NCI-H2107 treated with DMSO at 0.1 percent for 48 hours (cell line): ENCODE measurements at regions not wholly inside any gene's neighbourhood (a gene's known extent, or its start where the extent isn't known, plus 50 kb on each side); places are given as distances from the start of the nearest gene placed in this dataset.
"Not testable (repeated sequence)": the region's sequence is repeated elsewhere in the genome, so short reads cannot be mapped to it uniquely, and the experiment has no call there.

Experiments
- DNase-seq: peaks from one replicate; lab custom pipeline; 2025; ENCODE audit not compliant: unreplicated experiment; lab: John Stamatoyannopoulos, UW

- DNase-seq: no peak
Observed at GRCh38 chr7:85356916-85357315, 170.1 kb upstream of the SEMA3D start.

GRCh38 chr7:85343484-85343883 lies 156.6 kb upstream of the SEMA3D start:
- DNase-seq: no peak

- DNase-seq: no peak
Observed at GRCh38 chr7:85342781-85343180, 155.9 kb upstream of the SEMA3D start.

- no peak for DNase-seq
Observed at GRCh38 chr7:85341973-85342372, 155.1 kb upstream of the SEMA3D start.

GRCh38 chr7:85341121-85341520 lies 154.3 kb upstream of the SEMA3D start:
- no peak for DNase-seq

GRCh38 chr7:85336086-85336485 lies 149.2 kb upstream of the SEMA3D start:
- no peak for DNase-seq

GRCh38 chr7:85335113-85335512 lies 148.3 kb upstream of the SEMA3D start:
- DNase-seq: not testable (repeated sequence)

GRCh38 chr7:85328456-85328998 lies 141.7 kb upstream of the SEMA3D start:
- DNase-seq: no peak

- no peak for DNase-seq
Observed at GRCh38 chr7:85324145-85324799, 137.4 kb upstream of the SEMA3D start.

GRCh38 chr7:85322252-85322651 lies 135.4 kb upstream of the SEMA3D start:
- no peak for DNase-seq

GRCh38 chr7:85320699-85321476 lies 134.0 kb upstream of the SEMA3D start:
- DNase-seq: peak; percentile 66

- DNase-seq: no peak
Observed at GRCh38 chr7:85316489-85316888, 129.6 kb upstream of the SEMA3D start.

- DNase-seq: no peak
Observed at GRCh38 chr7:85310301-85310700, 123.4 kb upstream of the SEMA3D start.

GRCh38 chr7:85306115-85306514 lies 119.3 kb upstream of the SEMA3D start:
- DNase-seq: no peak

GRCh38 chr7:85294176-85294575 lies 107.3 kb upstream of the SEMA3D start:
- no peak for DNase-seq

- DNase-seq: no peak
Observed at GRCh38 chr7:85292908-85293576, 106.2 kb upstream of the SEMA3D start.

- no peak for DNase-seq
Observed at GRCh38 chr7:85290269-85290668, 103.4 kb upstream of the SEMA3D start.

- no peak for DNase-seq
Observed at GRCh38 chr7:85289279-85289678, 102.4 kb upstream of the SEMA3D start.

- DNase-seq: no peak
Observed at GRCh38 chr7:85287106-85287825, 100.4 kb upstream of the SEMA3D start.

- DNase-seq: no peak
Observed at GRCh38 chr7:85286446-85286845, 99.6 kb upstream of the SEMA3D start.

GRCh38 chr7:85285527-85285926 lies 98.7 kb upstream of the SEMA3D start:
- no peak for DNase-seq
